ENCODE measurements at regions not wholly inside any gene's neighbourhood (a gene's known extent, or its start where the extent isn't known, plus 50 kb on each side); places are given as distances from the start of the nearest gene placed in this dataset.

DNA sequence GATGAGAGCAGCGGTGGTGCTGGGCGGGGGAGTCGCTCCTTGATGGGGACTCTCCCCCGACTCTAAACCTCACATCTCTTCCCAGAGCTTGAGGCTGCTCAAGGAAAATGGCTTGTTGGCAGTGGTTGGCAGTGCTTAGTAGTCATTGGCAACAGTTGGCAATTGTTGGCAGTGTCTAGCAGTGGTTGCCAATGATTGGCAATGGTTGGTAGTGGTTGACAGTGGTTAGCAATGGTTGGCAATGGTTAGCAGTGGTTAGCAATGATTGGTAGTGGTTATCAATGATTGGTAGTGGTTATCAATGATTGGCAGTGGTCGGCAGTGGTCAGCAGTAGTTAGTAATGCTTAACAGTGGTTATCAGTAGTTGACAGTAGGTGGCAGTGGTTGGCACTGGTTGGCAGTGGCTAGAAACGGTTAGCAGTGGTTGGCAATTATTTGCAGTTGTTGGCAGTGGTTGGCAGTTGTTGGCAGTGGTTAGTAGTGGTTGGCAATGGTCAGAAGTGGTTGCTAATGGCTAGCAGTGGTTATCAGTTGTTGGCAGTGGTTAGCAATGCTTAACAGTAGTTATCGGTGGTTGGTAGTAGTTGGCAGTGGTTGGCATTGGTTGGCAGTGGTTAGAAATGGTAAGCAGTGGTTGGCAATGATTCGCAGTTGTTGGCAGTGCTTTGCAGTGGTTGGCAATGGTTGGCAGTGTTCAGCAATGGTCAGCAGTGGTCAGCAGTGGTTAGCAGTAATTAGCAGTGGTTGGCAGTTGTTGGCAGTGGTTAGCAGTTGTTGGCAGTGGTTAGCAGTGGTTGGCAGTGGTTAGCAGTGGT lies 85.4 kb upstream of the OTOS start:
- Mint-ChIP-seq H3K4me1 (ENCODE audit: low read depth in 2 of 2) (peaks cover 6 to 9% of the 10 kb centered on the region in 2 donors), H3K27me3 (peaks cover 30 to 59% of the 10 kb centered on the region in 2 donors), H3K27ac (no peak overlapping the region), H3K9me3 (peaks cover 9% of the 10 kb centered on the region), H3K36me3 (peaks cover 12% of the 10 kb centered on the region), H3K4me3 (no peak overlapping the region)
- no peak for ATAC-seq
- DNase-seq (ENCODE audit: low spot score) = no peak

DNA sequence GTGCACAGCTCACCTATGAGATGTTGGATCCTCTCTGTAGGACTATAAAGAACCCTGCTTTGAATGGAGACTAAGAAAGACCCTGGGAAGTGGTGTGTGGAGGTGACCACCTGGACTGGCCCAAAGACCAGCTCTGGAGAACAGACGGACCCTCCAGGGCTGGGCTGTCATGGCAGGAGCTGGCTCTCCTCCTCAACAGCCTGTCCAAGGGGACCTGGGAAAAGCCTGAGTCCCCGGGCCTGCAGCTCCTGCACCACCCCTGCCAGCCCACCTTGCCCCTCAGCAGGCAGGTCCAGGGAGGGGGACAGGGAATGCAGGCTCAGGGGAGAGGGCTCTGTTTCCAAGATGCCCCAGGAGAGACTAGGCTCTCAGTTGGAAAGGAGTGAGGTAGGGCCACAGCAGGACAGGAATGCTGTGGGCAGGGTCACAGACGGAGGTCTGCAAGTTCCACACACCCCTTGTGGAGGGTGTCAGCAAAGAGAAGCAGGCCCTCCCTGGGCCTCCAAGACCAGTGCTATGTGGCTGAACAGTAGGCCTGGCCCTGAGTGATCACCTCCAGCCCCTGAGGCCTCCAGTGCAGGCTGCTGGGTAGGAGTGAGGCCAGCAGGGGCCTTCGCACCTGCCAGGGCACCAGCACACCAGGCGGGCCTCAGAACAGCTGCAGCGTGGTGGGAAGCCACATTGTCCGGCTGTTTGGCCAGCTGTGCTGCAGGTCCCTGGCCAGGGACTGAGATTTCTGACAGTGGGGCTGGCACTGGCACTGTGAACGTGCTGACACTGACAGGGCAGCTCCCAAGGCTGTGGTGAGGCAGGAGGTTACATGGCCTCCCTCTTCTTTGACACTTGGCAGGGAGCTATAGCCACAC lies 86.4 kb upstream of the OTOS start:
- Mint-ChIP-seq H3K4me3 (no peak overlapping the region), H3K27ac (no peak overlapping the region), H3K4me1 (ENCODE audit: low read depth in 2 of 2) (peaks cover 6 to 9% of the 10 kb centered on the region in 2 donors), H3K27me3 (peaks cover 33 to 58% of the 10 kb centered on the region in 2 donors), H3K36me3 (peaks cover 12% of the 10 kb centered on the region), H3K9me3 (peaks cover 9% of the 10 kb centered on the region)
- DNase-seq (ENCODE audit: low spot score) (no peak), ATAC-seq (no peak)

DNA sequence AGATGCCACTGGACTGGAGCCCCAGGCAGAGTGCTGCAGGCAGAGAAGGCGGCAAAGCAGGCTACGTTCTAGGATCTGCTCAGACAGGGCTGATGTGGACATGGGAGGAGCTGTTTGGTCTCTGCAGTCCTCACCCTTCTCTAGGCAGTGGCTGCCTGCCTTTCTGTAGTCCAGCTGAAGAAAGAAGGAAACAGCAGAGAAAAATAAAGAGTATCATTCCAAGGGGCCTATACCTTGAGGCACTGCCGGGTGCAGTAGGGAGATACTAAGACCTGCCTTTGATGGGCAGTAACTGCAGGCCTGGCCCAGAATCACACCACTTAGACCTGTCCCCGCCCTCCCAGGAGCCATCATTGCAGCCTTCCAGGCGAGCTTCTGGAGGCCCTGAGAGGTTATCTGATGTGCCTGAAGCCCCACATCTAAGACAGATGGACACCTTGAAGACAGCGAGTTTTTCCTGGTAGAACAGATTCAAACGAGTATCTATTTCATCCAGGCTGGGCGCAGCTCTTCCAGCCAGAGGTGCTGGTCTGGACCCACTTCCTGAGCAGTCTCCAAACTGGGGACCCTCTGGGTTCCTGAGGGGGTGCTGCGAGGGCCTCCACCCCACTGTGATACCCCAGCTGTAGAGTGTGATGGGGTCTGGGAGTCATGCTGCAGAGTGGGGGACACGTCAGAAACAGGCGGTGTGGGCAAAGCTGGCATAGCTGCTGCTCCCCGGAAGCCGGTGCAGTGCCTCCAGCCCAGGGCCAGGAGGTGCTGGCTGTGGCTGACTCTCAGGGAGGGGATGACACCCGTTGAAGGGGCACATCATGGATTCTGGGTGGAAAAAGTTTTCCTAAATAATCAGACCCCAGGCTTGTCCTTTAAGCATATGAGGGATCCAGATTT lies 87.3 kb upstream of the OTOS start:
- Mint-ChIP-seq H3K4me1 (ENCODE audit: low read depth in 2 of 2) (peaks cover 6 to 9% of the 10 kb centered on the region in 2 donors), H3K27ac (no peak overlapping the region), H3K27me3 (peaks cover 28 to 49% of the 10 kb centered on the region in 2 donors), H3K9me3 (peaks cover 9% of the 10 kb centered on the region), H3K36me3 (peaks cover 12% of the 10 kb centered on the region), H3K4me3 (no peak overlapping the region)
- ATAC-seq = no peak
- DNase-seq (ENCODE audit: low spot score) = no peak

DNA sequence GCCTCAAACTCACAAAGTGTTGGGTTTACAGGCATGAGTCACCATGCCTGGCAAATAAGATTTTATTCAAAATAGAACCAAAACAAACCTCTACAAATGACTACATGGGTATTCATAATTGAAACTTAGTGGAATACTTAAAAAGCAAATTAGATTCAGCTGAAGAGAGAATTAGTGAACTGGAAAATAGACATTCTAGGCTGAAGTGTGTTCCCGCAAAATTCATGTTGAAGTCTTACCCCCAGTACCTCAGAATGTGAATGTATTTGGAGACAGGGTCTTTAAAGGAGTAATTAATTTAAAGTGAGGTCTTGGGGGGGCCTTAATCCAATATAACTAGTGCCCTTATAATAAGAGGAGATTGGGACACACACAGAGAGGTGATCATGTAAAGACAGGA lies 88.5 kb upstream of the OTOS start:
- Mint-ChIP-seq H3K4me3 (no peak overlapping the region), H3K36me3 (peaks cover 12% of the 10 kb centered on the region), H3K9me3 (peaks cover 9% of the 10 kb centered on the region), H3K4me1 (ENCODE audit: low read depth in 2 of 2) (peaks cover 6 to 9% of the 10 kb centered on the region in 2 donors), H3K27me3 (peaks cover 22 to 37% of the 10 kb centered on the region in 2 donors), H3K27ac (no peak overlapping the region)
- ATAC-seq = no peak
- no peak for DNase-seq (ENCODE audit: low spot score)

DNA sequence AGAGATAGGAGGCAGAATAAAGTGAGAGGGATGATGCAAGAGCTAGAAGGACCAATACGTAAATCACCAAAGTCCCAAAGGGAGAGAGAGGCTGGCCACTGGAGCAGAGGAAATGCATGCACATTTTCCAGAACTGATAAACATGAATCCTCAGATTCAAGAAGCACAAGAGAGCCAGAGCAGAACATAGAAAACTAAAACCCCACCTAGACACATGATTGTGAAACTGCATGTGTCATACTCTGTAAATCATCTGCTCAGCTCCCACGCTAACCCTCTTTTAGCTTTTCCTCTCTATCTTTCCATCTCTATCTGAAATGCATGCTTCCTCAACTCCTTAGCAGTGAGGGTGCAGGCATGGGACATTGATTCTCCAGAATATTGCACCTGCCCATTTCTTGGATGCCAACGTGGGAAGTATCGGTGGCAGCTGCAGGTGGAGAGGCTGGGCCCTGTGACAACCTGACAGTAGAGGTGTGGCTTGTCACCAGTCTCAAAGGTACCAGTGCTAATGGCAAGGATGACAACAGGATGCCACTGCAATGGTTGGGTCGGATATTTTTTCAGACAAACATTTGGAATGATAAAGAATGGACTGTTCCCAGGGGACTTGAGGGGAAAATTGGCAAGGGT lies 89.3 kb upstream of the OTOS start:
- Mint-ChIP-seq H3K36me3 (peaks cover 12% of the 10 kb centered on the region), H3K4me3 (no peak overlapping the region), H3K27ac (no peak overlapping the region), H3K27me3 (peaks cover 17 to 30% of the 10 kb centered on the region in 2 donors), H3K4me1 (ENCODE audit: low read depth in 2 of 2) (peaks cover 6 to 9% of the 10 kb centered on the region in 2 donors), H3K9me3 (peaks cover 9% of the 10 kb centered on the region)
- DNase-seq (ENCODE audit: low spot score) = no peak
- no peak for ATAC-seq

DNA sequence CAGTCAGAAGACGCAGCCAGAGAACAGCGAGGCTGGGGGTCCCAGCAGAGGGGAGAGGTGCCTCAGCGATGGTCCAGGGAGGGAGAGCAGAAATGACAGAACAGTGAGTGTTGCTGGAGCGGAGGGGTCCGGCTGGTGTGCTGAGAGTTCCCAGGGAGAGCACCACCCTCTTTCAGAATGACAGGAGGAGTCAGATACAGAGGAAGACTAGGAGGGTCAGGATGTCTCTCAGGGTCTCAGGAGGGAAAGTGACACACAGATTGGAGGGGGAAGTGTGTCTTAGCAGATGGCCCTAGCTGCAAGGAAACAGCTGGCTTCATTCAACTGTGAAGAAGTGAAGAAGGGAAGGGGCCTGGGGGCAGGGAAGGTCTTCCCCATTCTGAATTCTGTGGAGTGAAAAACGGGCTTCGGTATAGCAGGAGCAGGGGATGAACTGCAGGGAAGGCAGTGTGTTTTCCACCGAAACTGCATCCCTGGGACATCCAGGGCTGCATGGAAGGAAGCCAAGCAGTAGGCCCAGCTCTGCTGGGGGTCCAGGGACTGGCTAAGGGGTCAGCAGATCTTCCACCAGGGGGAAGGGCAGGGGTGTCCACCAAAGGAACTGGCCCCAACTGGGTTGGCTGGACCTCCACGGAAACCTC lies 90.0 kb upstream of the OTOS start:
- DNase-seq (ENCODE audit: low spot score) (no peak), ATAC-seq (no peak)
- H3K4me1 Mint-ChIP-seq (ENCODE audit: low read depth in 2 of 2) = peaks cover 6 to 9% of the 10 kb centered on the region in 2 donors
- H3K9me3 Mint-ChIP-seq = peaks cover 9% of the 10 kb centered on the region
- peaks cover 17 to 30% of the 10 kb centered on the region in 2 donors for H3K27me3 Mint-ChIP-seq
- H3K36me3 Mint-ChIP-seq = peaks cover 12% of the 10 kb centered on the region
- H3K4me3 Mint-ChIP-seq = no peak overlapping the region
- H3K27ac Mint-ChIP-seq = no peak overlapping the region

DNA sequence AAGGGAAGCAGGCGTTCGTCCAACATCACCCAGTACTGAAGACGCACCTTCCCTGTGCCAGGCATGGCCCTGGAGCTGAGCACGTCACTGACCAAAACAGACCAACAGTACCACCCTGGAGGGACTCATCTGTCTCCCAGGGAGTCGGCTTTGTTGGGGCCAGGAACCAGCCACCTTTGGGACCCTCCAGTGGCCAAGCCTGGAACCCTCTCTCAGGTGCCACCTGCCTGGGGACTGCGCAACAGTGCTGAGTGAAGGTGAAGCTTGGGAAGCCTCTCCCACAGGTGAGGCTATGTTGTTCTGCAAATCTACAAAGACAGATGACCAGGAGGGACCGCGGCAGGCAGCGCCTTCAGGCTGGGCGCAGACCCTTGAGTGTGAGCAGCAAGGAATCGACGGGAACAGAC lies 91.4 kb upstream of the OTOS start:
- Mint-ChIP-seq H3K27ac (no peak overlapping the region), H3K4me3 (no peak overlapping the region)

DNA sequence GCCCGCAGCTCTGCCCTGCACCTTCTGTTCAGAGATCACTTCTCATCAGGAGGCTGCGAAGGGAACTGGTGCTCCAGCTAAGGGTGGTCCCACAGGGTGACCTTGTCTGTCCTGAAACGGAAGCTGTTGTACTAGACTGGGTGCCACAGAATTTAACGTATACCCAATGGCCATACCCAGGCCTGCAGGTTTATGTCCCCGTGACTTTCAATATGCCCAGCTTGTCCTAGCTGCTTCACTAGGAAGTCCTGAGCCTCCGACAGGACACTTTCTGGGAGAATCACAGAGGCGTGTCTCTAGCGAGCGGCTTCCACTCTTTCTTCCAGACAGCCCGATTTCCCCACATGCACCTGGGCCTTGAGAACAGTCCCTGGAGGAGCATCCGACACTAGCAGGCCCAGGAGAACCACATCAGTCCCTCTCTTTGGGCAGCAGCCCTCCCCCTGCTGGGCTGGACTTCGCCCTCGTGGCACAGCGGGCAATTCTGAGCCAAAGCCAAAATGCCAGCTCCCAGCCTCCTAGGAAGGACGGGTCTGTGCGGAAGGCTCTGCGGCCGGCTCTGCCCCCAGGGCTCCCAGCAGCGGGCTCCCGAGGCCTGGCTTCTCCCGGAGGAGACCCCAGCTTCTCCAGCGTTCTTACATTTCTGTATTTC lies 91.9 kb upstream of the OTOS start:
- no peak overlapping the region for H3K4me3 Mint-ChIP-seq
- H3K4me1 Mint-ChIP-seq (ENCODE audit: low read depth in 2 of 2) = no peaks in the 10 kb centered on the region
- no peak for ATAC-seq
- H3K27ac Mint-ChIP-seq = no peak overlapping the region
- H3K27me3 Mint-ChIP-seq = peaks cover 17 to 23% of the 10 kb centered on the region in 2 donors
- peaks cover 4% of the 10 kb centered on the region for H3K9me3 Mint-ChIP-seq
- peak; percentile 53 for DNase-seq (ENCODE audit: low spot score)
- peaks cover 12% of the 10 kb centered on the region for H3K36me3 Mint-ChIP-seq

More for the DNA sequence above, 91.4 kb upstream of the OTOS start:
- Mint-ChIP-seq H3K4me1 (ENCODE audit: low read depth in 2 of 2) (no peaks in the 10 kb centered on the region), H3K27me3 (peaks cover 17 to 23% of the 10 kb centered on the region in 2 donors), H3K9me3 (peaks cover 4% of the 10 kb centered on the region), H3K36me3 (peaks cover 12% of the 10 kb centered on the region)
- DNase-seq (ENCODE audit: low spot score) = peak; percentile 57
- ATAC-seq = no peak

DNA sequence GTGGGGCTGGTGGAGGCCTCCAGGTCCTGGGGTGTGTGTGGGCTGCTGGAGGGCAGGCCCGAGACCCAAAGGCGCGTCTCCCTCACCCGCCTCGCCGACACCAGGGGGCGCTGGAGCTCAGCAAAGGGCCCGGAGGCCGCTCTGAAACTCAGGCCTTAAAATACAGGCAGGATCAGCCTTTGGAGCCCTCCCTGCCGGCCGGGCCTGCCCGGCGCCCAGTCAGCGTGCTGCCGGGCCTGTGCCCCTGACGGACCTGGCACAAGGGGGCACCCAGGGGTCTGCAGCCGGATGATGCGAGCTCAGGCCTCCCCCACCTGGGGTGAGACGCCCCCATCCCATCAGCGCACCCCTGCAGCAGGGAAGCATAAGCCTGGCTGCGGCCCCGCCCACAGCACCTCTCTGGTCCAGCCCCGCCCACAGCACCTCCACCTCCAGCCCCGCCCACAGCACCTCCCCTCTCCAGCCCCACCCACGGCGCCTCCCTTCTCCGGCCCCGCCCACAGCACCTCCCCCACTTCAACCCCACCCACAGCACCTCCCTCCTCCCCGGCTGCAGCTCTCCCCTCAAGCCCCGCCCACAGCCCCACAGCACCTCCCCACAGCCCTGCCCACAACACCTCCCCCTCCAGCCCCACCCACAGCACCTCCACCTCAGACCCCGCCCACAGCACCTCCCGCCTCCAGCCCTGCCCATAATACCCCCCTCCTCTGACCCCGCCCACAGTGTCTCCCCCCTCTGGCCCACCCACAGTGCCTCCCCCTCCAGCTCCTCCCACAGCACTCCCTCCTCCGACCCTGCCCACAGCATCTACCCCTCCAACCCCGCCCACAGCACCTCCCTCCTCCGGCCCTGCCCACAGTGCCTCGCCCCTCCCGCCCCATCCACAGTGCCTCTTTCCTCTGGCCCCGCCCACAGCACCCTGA lies 92.8 kb upstream of the OTOS start:
- DNase-seq (ENCODE audit: low spot score) (peak; percentile 65), ATAC-seq (peak; percentile 65 to 72)
- Mint-ChIP-seq H3K9me3 (peaks cover 4% of the 10 kb centered on the region), H3K27me3 (peaks cover 20 to 21% of the 10 kb centered on the region in 2 donors), H3K4me3 (no peak overlapping the region), H3K27ac (no peak overlapping the region), H3K4me1 (ENCODE audit: low read depth in 2 of 2) (no peaks in the 10 kb centered on the region), H3K36me3 (peaks cover 11% of the 10 kb centered on the region)

DNA sequence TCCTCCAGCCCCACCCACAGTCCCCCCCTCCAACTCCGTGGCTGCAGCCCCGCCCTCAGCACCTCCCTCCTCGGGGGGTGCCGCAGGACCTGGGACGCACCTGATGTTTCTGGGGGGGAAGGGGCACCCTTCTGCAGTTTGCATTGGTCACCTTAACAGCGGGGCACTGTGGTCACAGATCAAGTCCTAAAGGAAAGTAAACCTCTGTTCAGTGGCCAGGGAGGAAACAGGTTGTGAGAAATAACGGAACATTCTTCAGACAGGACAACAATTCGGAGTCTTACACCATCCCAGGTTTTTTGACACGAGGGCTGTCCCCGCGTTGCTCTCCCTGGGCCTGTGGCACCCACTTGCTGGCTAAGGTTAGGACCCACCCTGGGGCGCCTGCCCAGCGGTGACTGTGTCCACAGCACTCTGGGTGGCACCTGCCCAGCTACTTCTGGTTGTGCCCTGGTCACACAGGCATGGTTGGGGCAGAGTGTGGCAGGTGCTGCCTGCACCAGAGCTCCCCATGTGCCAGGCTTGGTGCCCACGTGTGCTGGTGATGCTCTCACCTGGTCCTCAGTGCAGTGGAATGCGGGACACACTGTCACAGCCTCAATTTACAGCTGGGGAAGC lies 93.5 kb upstream of the OTOS start:
- Mint-ChIP-seq H3K36me3 (peaks cover 5% of the 10 kb centered on the region), H3K9me3 (peaks cover 4% of the 10 kb centered on the region), H3K4me3 (no peak overlapping the region), H3K4me1 (ENCODE audit: low read depth in 2 of 2) (no peaks in the 10 kb centered on the region), H3K27me3 (peaks cover 18% of the 10 kb centered on the region in 2 donors), H3K27ac (no peak overlapping the region)
- no peak for ATAC-seq
- peak; percentile 58 for DNase-seq (ENCODE audit: low spot score)

DNA sequence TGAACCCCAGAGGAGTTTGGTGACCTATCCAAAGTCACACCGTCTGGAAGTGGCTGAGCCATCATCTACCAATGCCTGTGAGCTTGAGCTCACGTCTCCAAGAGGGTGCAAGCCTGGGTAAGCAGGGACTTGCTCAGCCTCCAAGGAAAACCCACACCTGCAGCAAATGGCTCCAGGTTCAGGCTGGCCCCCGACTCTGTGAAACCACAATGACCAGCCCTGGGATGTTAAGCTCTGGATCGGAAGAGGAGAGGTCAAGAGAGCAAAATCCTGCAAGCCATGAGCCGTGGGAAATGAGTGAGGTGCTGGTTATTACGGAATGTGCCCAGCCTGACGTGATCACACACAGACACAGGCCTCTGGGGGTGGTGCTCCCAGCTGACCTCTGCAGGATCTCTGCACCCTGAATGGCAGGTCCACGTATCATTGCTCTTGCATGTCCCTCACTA lies 94.1 kb upstream of the OTOS start:
- DNase-seq (ENCODE audit: low spot score) = no peak
- H3K4me1 Mint-ChIP-seq (ENCODE audit: low read depth in 2 of 2) = no peaks in the 10 kb centered on the region
- no peak overlapping the region for H3K4me3 Mint-ChIP-seq

More for the DNA sequence above, 94.1 kb upstream of the OTOS start:
- ATAC-seq = no peak
- Mint-ChIP-seq H3K27me3 (peaks cover 18% of the 10 kb centered on the region in 2 donors), H3K36me3 (no peaks in the 10 kb centered on the region), H3K27ac (no peak overlapping the region), H3K9me3 (peaks cover under 1% of the 10 kb centered on the region)
